Mesendoderm (in vitro differentiated cells): ENCODE measurements at regions not wholly inside any gene's neighbourhood (a gene's known extent, or its start where the extent isn't known, plus 50 kb on each side); places are given as distances from the start of the nearest gene placed in this dataset.
A peak's percentile ranks its signal among the peaks of the same experiment; 100 is the strongest.
"Not testable (repeated sequence)": the region's sequence is repeated elsewhere in the genome, so short reads cannot be mapped to it uniquely, and the experiment has no call there.

Experiments used
- DNase-seq: peaks from one replicate; pipeline ENCODE4 v3.0.0; 2013
- H2AK5ac ChIP-seq: 2 replicates; pipeline ENCODE4 v1.6.1; 2013; ENCODE audit warnings: low read length, inconsistent platforms
- H2BK120ac ChIP-seq: 2 replicates; pipeline ENCODE4 v1.6.1; 2013; ENCODE audit warnings: low read depth, mild to moderate bottlenecking, low read length, moderate library complexity, mixed read lengths
- H2BK15ac ChIP-seq: replicated peaks from 2 replicates; pipeline ENCODE4 v1.6.1; 2013; ENCODE audit warnings: low read depth, mild to moderate bottlenecking, moderate library complexity
- H2BK5ac ChIP-seq: 2 replicates; pipeline ENCODE4 v1.6.1; 2013; ENCODE audit warnings: low read length, inconsistent platforms
- H3K18ac ChIP-seq: 2 replicates; pipeline ENCODE4 v1.6.1; 2013; ENCODE audit warnings: mild to moderate bottlenecking, low read length, mixed read lengths
- H3K23ac ChIP-seq: one replicate; pipeline ENCODE4 v1.6.1; 2013; ENCODE audit warnings: low read length
- H3K27ac ChIP-seq: 2 replicates; pipeline ENCODE4 v1.5.1; 2013; ENCODE audit warnings: low read depth, mild to moderate bottlenecking, inconsistent platforms, low read length, moderate library complexity
- H3K27me3 ChIP-seq: 2 replicates; pipeline ENCODE4 v1.6.1; 2013; ENCODE audit warnings: low read length, control low read depth, mild to moderate bottlenecking, inconsistent platforms; ENCODE audit not compliant: insufficient read depth, poor library complexity
- H3K36me3 ChIP-seq: 2 replicates; pipeline ENCODE4 v1.6.1; 2013; ENCODE audit warnings: low read length, inconsistent platforms; ENCODE audit not compliant: control insufficient read depth, insufficient read depth
- H3K4ac ChIP-seq: one replicate; pipeline ENCODE4 v1.6.1; 2013; ENCODE audit warnings: low read depth, mild to moderate bottlenecking, low read length, moderate library complexity
- H3K4me1 ChIP-seq: 2 replicates; pipeline ENCODE4 v1.6.1; 2013; ENCODE audit warnings: low read depth, low read length, inconsistent platforms; ENCODE audit not compliant: control insufficient read depth
- H3K4me2 ChIP-seq: 2 replicates; pipeline ENCODE4 v1.6.1; 2013; ENCODE audit warnings: low read length
- H3K4me3 ChIP-seq: 2 replicates; pipeline ENCODE4 v1.5.1; 2013; ENCODE audit warnings: mild to moderate bottlenecking, low read length
- H3K56ac ChIP-seq: one replicate; pipeline ENCODE4 v1.6.1; 2013; ENCODE audit warnings: low read length
- H3K79me1 ChIP-seq: 2 replicates; pipeline ENCODE4 v1.6.1; 2013; ENCODE audit warnings: low read length, inconsistent platforms
- H3K79me2 ChIP-seq: 2 replicates; pipeline ENCODE4 v1.6.1; 2013; ENCODE audit warnings: mild to moderate bottlenecking, low read length; ENCODE audit not compliant: control insufficient read depth, insufficient read depth
- H3K9ac ChIP-seq: 2 replicates; pipeline ENCODE4 v1.6.1; 2013; ENCODE audit warnings: low read length, inconsistent platforms
- H4K5ac ChIP-seq: one replicate; pipeline ENCODE4 v1.6.1; 2013; ENCODE audit warnings: low read length
- H4K8ac ChIP-seq: one replicate; pipeline ENCODE4 v1.6.1; 2013; ENCODE audit warnings: low read depth, mild to moderate bottlenecking, control low read depth, low read length, moderate library complexity
- WGBS: extraction: QIAGEN DNeasy Blood & Tissue Kit; methylation state at CpG from one replicate; pipeline ENCODE4 v1.1.7; 2013; ENCODE audit warnings: low lambda C conversion rate, missing lambda C conversion rate; ENCODE audit not compliant: insufficient coverage; ENCODE audit errors: extremely low coverage; 5-methylcytosine and 5-hydroxymethylcytosine counted together

DNA sequence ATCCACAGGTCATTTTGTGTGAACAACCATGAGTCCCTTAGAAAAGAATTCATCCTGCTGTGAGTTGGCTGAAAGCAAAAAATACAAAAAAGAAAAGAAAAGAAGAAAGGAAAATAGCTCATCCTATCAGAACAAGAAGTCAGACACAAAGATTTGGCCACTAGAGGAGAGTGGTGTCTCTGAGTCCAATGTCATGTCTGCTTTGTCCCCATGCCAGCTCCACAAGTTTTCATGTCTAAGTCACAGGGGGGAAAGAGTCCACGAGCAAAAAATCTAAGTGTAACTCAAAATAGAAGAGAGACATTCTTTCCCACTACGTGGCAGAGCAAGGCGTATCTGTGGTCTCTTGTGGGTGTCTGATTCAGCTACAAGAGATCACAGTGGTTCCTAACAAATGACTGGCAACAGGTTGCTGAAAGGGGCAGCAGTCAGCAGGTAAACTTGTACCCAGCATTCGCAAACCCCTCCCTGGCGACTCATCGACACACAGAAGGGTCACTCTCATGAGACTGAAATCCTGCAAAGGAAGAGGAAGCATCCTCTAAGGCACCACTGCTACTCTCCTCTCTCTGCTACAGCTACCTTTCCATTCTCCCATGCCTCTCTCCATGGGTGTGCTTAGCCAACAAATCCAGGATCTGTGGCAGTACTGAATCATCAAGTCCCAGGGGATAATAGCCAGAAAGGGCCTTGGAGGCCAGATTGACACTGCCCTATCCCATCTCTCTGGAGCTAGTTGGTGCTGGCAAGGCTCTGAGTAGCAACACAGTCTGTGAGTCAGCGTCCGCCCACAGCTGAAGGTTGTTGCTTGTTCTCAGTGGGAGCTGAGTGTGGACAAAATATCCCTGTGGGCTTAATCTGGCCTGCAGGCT lies 123.0 kb upstream of the SLC39A10 start:
- H3K27me3 ChIP-seq, result no peaks in the 10 kb centered on the region
- H3K79me1 ChIP-seq, result no peaks in the 10 kb centered on the region
- peaks cover 3% of the 10 kb centered on the region for H3K4me1 ChIP-seq
- H4K5ac ChIP-seq, result no peak overlapping the region
- H3K23ac ChIP-seq, result no peak overlapping the region
- no peak overlapping the region for H3K18ac ChIP-seq
- DNase-seq, result peak; percentile 51
- no peaks in the 10 kb centered on the region for H3K36me3 ChIP-seq
- no peak overlapping the region for H3K9ac ChIP-seq
- no peak overlapping the region for H3K4me2 ChIP-seq
- H3K27ac ChIP-seq, result no peak overlapping the region
- no CpG with 5 or more reads among the region's 8 CpGs for WGBS
- H4K8ac ChIP-seq, result no peak overlapping the region
- H3K79me2 ChIP-seq, result no peaks in the 10 kb centered on the region
- H3K56ac ChIP-seq, result no peak overlapping the region
- no peak overlapping the region for H2BK15ac ChIP-seq
- no peak overlapping the region for H2AK5ac ChIP-seq
- no peak overlapping the region for H2BK5ac ChIP-seq
- H3K4ac ChIP-seq, result no peak overlapping the region
- no peak overlapping the region for H3K4me3 ChIP-seq
- H2BK120ac ChIP-seq, result no peak overlapping the region

DNA sequence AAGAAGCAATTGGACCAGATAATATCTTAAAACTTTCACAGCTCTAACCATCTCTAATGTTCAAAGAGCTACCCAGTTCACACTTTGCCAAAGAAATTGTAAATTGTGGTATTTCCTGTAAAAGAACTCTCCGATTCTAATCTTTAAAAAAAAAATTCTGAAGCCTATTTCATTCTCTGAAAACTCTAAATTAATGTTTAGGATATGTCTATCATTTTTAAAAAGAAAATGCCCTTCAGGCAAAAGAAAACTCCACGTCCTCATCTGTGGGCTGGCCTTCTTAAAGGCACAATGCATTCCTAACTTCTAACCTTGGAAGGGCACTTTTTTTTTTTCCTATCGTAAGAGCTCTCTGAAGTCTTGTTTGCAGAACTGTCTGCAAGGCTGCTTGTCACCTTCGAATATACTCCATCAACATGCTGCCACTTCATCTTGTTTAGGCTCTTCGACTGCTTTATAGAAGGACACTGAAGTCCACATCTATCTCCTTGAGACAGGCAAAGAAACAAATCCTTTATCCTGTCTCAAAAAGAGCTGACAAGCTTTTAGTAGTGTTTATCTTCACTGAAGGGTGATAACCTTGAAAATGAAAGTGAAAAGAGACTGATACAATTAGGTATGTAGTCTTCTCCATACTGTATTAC lies 124.3 kb upstream of the SLC39A10 start:
- Histone ChIP-seq H3K56ac (no peak overlapping the region), H3K18ac (no peak overlapping the region), H3K4me1 (peaks cover 3% of the 10 kb centered on the region), H3K23ac (no peak overlapping the region), H3K9ac (no peak overlapping the region), H4K5ac (no peak overlapping the region), H3K4ac (no peak overlapping the region), H3K27ac (no peak overlapping the region), H4K8ac (no peak overlapping the region), H3K79me2 (no peaks in the 10 kb centered on the region), H2AK5ac (no peak overlapping the region), H2BK15ac (no peak overlapping the region), H3K4me3 (no peak overlapping the region), H2BK120ac (no peak overlapping the region), H2BK5ac (no peak overlapping the region), H3K27me3 (no peaks in the 10 kb centered on the region), H3K36me3 (no peaks in the 10 kb centered on the region), H3K79me1 (no peaks in the 10 kb centered on the region), H3K4me2 (no peak overlapping the region)
- WGBS, result no CpG with 5 or more reads among the region's 5 CpGs
- DNase-seq, result peak; percentile 40

DNA sequence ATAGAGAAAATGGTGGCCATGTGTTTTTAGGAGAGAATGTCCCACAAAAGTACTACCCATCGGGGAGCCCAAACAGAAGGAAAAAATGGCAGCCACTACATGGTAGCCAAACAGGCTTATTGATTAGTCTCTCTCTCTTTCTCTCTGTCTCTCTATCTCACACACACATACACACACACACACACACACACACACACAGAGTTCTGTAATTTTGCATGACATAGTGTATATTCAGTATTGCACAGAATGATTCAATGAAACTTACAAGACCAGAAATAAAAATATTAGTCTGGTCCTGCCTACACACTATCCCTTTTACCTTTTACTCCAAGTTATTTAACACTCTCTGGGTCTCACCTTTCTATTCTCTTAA lies 124.8 kb upstream of the SLC39A10 start:
- no peaks in the 10 kb centered on the region for H3K79me2 ChIP-seq
- peaks cover 3% of the 10 kb centered on the region for H3K4me1 ChIP-seq
- H3K4ac ChIP-seq, result no peak overlapping the region
- no peaks in the 10 kb centered on the region for H3K27me3 ChIP-seq
- no peak overlapping the region for H3K9ac ChIP-seq
- H2BK120ac ChIP-seq, result no peak overlapping the region
- H3K36me3 ChIP-seq, result no peaks in the 10 kb centered on the region
- no peak overlapping the region for H3K23ac ChIP-seq
- H3K4me3 ChIP-seq, result no peak overlapping the region
- no peak overlapping the region for H3K56ac ChIP-seq
- no peak overlapping the region for H2BK5ac ChIP-seq
- no CpG with 5 or more reads among the region's 1 CpG for WGBS
- H4K5ac ChIP-seq, result no peak overlapping the region
- no peak overlapping the region for H2BK15ac ChIP-seq
- no peak overlapping the region for H4K8ac ChIP-seq
- no peak overlapping the region for H3K27ac ChIP-seq
- H2AK5ac ChIP-seq, result peak overlapping the region; percentile 29
- DNase-seq, result no peak
- H3K79me1 ChIP-seq, result no peaks in the 10 kb centered on the region
- H3K4me2 ChIP-seq, result no peak overlapping the region
- H3K18ac ChIP-seq, result no peak overlapping the region

DNA sequence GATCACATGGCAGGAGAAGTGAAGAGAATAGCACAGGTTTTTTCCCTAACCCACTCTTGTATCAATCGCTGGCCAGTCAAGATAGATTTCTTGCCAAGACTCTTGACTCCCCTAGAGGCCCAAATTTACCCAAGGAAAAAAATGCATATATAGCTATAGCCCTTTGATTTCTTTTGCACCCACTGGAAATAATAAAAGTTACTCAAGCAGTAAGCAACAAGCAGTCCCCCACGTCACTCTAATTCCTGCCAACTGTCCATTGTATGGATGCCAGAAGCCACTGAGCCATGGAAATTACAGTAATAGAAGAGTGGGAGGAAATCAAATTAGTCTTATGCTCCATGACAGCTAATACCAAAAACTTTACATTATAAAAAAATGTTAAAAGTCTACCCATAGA lies 125.3 kb upstream of the SLC39A10 start:
- no peaks in the 10 kb centered on the region for H3K79me2 ChIP-seq
- no peak overlapping the region for H3K4ac ChIP-seq
- H4K8ac ChIP-seq, result no peak overlapping the region
- H3K79me1 ChIP-seq, result no peaks in the 10 kb centered on the region
- no peak overlapping the region for H3K9ac ChIP-seq
- H3K56ac ChIP-seq, result no peak overlapping the region
- H3K23ac ChIP-seq, result no peak overlapping the region
- no peak overlapping the region for H4K5ac ChIP-seq
- H3K27ac ChIP-seq, result no peak overlapping the region
- no CpG with 5 or more reads among the region's 2 CpGs for WGBS
- no peak overlapping the region for H3K4me3 ChIP-seq
- no peak for DNase-seq
- H3K4me1 ChIP-seq, result peaks cover 3% of the 10 kb centered on the region
- no peak overlapping the region for H2BK120ac ChIP-seq
- H3K27me3 ChIP-seq, result no peaks in the 10 kb centered on the region
- no peak overlapping the region for H3K18ac ChIP-seq
- no peak overlapping the region for H2BK5ac ChIP-seq
- no peak overlapping the region for H2AK5ac ChIP-seq
- H2BK15ac ChIP-seq, result peak overlapping the region; percentile 74
- H3K36me3 ChIP-seq, result no peaks in the 10 kb centered on the region
- no peak overlapping the region for H3K4me2 ChIP-seq

DNA sequence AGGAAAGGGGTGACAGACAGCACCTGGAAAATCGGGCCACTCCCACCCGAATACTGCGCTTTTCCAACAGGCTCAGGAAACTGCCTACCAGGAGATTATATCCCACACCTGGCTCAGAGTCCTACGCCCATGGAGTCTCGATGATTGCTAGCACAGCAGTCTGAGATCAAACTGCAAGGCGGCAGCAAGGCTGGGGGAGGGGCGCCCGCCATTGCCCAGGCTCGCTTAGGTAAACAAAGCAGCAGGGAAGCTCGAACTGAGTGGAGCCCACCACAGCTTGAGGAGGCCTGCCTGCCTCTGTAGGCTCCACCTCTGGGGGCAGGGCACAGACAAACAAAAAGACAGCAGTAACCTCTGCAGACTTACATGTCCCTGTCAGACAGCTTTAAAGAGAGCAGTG lies 133.8 kb upstream of the SLC39A10 start:
- H4K8ac ChIP-seq, H3K4me2 ChIP-seq, H3K23ac ChIP-seq, H2AK5ac ChIP-seq, H2BK5ac ChIP-seq, H3K4me1 ChIP-seq, DNase-seq, H3K79me1 ChIP-seq, H4K5ac ChIP-seq, H3K56ac ChIP-seq, H3K79me2 ChIP-seq, H3K4ac ChIP-seq, H2BK120ac ChIP-seq, H3K27me3 ChIP-seq, H3K4me3 ChIP-seq, H3K9ac ChIP-seq, H3K27ac ChIP-seq, H3K36me3 ChIP-seq, H2BK15ac ChIP-seq, H3K18ac ChIP-seq: not testable (repeated sequence)
- no CpG with 5 or more reads among the region's 10 CpGs for WGBS
